Parathyroid adenoma (tissue), 2 donors: ENCODE measurements at regions not wholly inside any gene's neighbourhood (a gene's known extent, or its start where the extent isn't known, plus 50 kb on each side); places are given as distances from the start of the nearest gene placed in this dataset.

ENCODE experiments used
- H2AFZ ChIP-seq: fragments of 300-600 bp; sonication (generic); one replicate; pipeline ENCODE4 v1.7.0; 2017; ENCODE audit warnings: antibody characterized with exemption, mild to moderate bottlenecking
- H3K27ac ChIP-seq: fragments of 300-600 bp; sonication (generic); one replicate; pipeline ENCODE4 v1.7.0; 2017
- H3K27me3 ChIP-seq: fragments of 300-600 bp; sonication (generic); one replicate; pipeline ENCODE4 v1.7.0; 2017; ENCODE audit warnings: low read length; ENCODE audit not compliant: control insufficient read depth, insufficient read depth
- H3K36me3 ChIP-seq: fragments of 300-600 bp; sonication (generic); one replicate; pipeline ENCODE4 v1.7.0; 2017; ENCODE audit warnings: low read length; ENCODE audit not compliant: control insufficient read depth, insufficient read depth
- H3K4me1 ChIP-seq: fragments of 300-600 bp; sonication (generic); one replicate; pipeline ENCODE4 v1.7.0; 2017; ENCODE audit warnings: control low read depth
- H3K4me2 ChIP-seq: fragments of 300-600 bp; sonication (generic); one replicate; pipeline ENCODE4 v1.7.0; 2017; ENCODE audit warnings: low read length
- H3K4me3 ChIP-seq: fragments of 300-600 bp; sonication (generic); one replicate; pipeline ENCODE4 v1.7.0; 2017; ENCODE audit warnings: low read depth, low read length
- H3K79me2 ChIP-seq: fragments of 300-600 bp; sonication (generic); one replicate; pipeline ENCODE4 v1.7.0; 2017; ENCODE audit warnings: control low read depth
- H3K9ac ChIP-seq: fragments of 300-600 bp; sonication (generic); one replicate; pipeline ENCODE4 v1.7.0; 2017; ENCODE audit warnings: mild to moderate bottlenecking
- H3K9me3 ChIP-seq: fragments of 300-600 bp; sonication (generic); one replicate; pipeline ENCODE4 v1.7.0; 2017; ENCODE audit warnings: low read length; ENCODE audit not compliant: control insufficient read depth
- TF ChIP-seq, protein P1 (sequence below): fragments of 300-600 bp; sonication (generic); IDR thresholded peaks from one replicate; pipeline ENCODE4 v1.7.0; 2017; ENCODE audit warnings: antibody characterized with exemption, mild to moderate bottlenecking
- donor health status: primary hyperparathyroidism.

- H3K9me3 ChIP-seq: no peaks in the 10 kb centered on the region
- no peak overlapping the region for H3K4me2 ChIP-seq
- no peaks in the 10 kb centered on the region for H3K36me3 ChIP-seq
- H2AFZ ChIP-seq: no peak overlapping the region
- no peaks in the 10 kb centered on the region for H3K27me3 ChIP-seq
- TF ChIP-seq, protein P1, sequence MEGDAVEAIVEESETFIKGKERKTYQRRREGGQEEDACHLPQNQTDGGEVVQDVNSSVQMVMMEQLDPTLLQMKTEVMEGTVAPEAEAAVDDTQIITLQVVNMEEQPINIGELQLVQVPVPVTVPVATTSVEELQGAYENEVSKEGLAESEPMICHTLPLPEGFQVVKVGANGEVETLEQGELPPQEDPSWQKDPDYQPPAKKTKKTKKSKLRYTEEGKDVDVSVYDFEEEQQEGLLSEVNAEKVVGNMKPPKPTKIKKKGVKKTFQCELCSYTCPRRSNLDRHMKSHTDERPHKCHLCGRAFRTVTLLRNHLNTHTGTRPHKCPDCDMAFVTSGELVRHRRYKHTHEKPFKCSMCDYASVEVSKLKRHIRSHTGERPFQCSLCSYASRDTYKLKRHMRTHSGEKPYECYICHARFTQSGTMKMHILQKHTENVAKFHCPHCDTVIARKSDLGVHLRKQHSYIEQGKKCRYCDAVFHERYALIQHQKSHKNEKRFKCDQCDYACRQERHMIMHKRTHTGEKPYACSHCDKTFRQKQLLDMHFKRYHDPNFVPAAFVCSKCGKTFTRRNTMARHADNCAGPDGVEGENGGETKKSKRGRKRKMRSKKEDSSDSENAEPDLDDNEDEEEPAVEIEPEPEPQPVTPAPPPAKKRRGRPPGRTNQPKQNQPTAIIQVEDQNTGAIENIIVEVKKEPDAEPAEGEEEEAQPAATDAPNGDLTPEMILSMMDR: no peak
- H3K9ac ChIP-seq: no peak overlapping the region
- H3K4me3 ChIP-seq: no peak overlapping the region
- no peaks in the 10 kb centered on the region for H3K79me2 ChIP-seq
- H3K4me1 ChIP-seq: no peaks in the 10 kb centered on the region
- no peak overlapping the region for H3K27ac ChIP-seq
Observed at GRCh38 chr12:126784328-126784921, 1482.5 kb upstream of the TMEM132C start.

DNA sequence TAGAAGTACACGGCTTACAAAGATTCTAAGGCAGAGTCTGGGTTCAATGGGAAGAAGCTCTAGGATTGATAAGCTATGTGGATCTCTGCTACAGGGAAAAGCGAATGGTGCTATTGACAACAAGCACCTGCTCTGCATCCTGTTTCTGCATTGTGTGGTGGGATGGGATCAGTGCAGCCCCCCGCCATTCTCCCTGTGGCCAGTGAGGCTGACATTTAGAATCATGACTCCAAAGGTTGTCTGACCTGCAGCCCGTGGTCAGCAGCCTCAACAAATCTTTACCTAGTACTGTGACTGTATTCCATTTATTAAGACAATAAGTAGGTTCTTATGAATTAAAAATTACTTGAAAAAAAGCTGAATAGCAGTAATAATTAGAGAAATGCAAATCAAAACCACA, 1477.0 kb upstream of the TMEM132C start:
- no peak overlapping the region for H3K4me3 ChIP-seq
- H3K4me1 ChIP-seq: no peaks in the 10 kb centered on the region
- H3K79me2 ChIP-seq: no peaks in the 10 kb centered on the region
- no peak overlapping the region for H3K27ac ChIP-seq
- H3K9ac ChIP-seq: no peak overlapping the region
- no peaks in the 10 kb centered on the region for H3K36me3 ChIP-seq
- H3K9me3 ChIP-seq: no peaks in the 10 kb centered on the region
- H3K4me2 ChIP-seq: no peak overlapping the region
- no peak overlapping the region for H2AFZ ChIP-seq
- no peaks in the 10 kb centered on the region for H3K27me3 ChIP-seq
- TF ChIP-seq, protein P1: no peak

GRCh38 chr12:126791122-126791521, 1475.8 kb upstream of the TMEM132C start:
- Histone ChIP-seq H3K79me2 (no peaks in the 10 kb centered on the region), H3K36me3 (no peaks in the 10 kb centered on the region), H2AFZ (no peak overlapping the region), H3K4me1 (no peaks in the 10 kb centered on the region), H3K27me3 (no peaks in the 10 kb centered on the region), H3K9me3 (no peaks in the 10 kb centered on the region), H3K9ac (no peak overlapping the region), H3K4me2 (no peak overlapping the region), H3K27ac (no peak overlapping the region), H3K4me3 (no peak overlapping the region)
- TF ChIP-seq, protein P1: no peak

DNA sequence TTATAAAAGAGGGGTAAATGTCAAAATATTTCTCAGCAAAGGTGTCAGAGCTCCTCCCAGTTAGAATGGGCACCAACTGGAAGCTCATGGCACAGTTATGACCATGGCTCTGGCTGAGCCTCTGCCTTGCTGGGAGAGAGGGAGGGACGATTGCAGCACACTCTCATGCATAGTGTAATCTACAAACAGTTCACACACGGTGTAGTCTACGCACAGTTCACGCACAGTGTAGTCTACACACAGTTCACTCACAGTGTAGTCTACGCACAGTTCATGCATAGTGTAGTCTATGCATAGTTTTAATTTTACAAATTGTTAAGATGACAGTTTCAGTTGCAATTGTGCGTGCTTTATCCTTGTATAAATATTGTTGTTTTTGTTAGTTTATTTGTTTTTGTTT, 1474.6 kb upstream of the TMEM132C start:
- no peak overlapping the region for H2AFZ ChIP-seq
- H3K79me2 ChIP-seq: no peaks in the 10 kb centered on the region
- no peaks in the 10 kb centered on the region for H3K27me3 ChIP-seq
- H3K27ac ChIP-seq: no peak overlapping the region
- H3K9me3 ChIP-seq: no peaks in the 10 kb centered on the region
- no peaks in the 10 kb centered on the region for H3K36me3 ChIP-seq
- H3K4me3 ChIP-seq: no peak overlapping the region
- H3K4me1 ChIP-seq: no peaks in the 10 kb centered on the region
- H3K9ac ChIP-seq: no peak overlapping the region
- H3K4me2 ChIP-seq: no peak overlapping the region
- TF ChIP-seq, protein P1: no peak

- Histone ChIP-seq H3K9ac (no peak overlapping the region), H3K36me3 (no peaks in the 10 kb centered on the region), H3K27ac (no peak overlapping the region), H2AFZ (no peak overlapping the region), H3K9me3 (no peaks in the 10 kb centered on the region), H3K4me2 (no peak overlapping the region), H3K79me2 (no peaks in the 10 kb centered on the region), H3K4me3 (no peak overlapping the region), H3K4me1 (no peaks in the 10 kb centered on the region), H3K27me3 (no peaks in the 10 kb centered on the region)
- TF ChIP-seq, protein P1: no peak
Observed at GRCh38 chr12:126797525-126797924, 1469.4 kb upstream of the TMEM132C start.
